ENCODE measurements at regions not wholly inside any gene's neighbourhood (a gene's known extent, or its start where the extent isn't known, plus 50 kb on each side); places are given as distances from the start of the nearest gene placed in this dataset.

GRCh38 chr20:59378966-59379365 lies 78.6 kb downstream of the EDN3 start:
- TF ChIP-seq CTCF (IDR thresholded peaks at IDR 0.05): no peak
- no peak for TF ChIP-seq GATA2 (CRISPR knock-in tag; IDR thresholded peaks at IDR 0.05)
- TF ChIP-seq MAX (IDR thresholded peaks at IDR 0.05; ENCODE audit: low read depth): no peak
- no peak for TF ChIP-seq SIN3A (IDR thresholded peaks at IDR 0.05; ENCODE audit: borderline replicate concordance, low read depth, low read length)
- no peak for TF ChIP-seq RAD21 (IDR thresholded peaks at IDR 0.05; ENCODE audit: low read length)
- TF ChIP-seq ELF1 (IDR thresholded peaks at IDR 0.05): no peak
- TF ChIP-seq EP300 (IDR thresholded peaks at IDR 0.05; ENCODE audit: borderline replicate concordance in 1 of 2, low read depth in 1 of 2, low read length in 1 of 2): no peak
- no peak for TF ChIP-seq EZH2phosphoT487 (IDR thresholded peaks at IDR 0.05; ENCODE audit: borderline replicate concordance, low read depth)
- TF ChIP-seq POLR2AphosphoS5 (IDR thresholded peaks at IDR 0.05; ENCODE audit: low read depth, low read length): no peak
